ENCODE measurements at regions not wholly inside any gene's neighbourhood (a gene's known extent, or its start where the extent isn't known, plus 50 kb on each side); places are given as distances from the start of the nearest gene placed in this dataset.

GRCh38 chr15:36110659-36110993 is 468.8 kb upstream of the CDIN1 start:
- H3K27me3 ChIP-seq: no peaks in the 10 kb centered on the region
- WGBS, 4 donors: 23 to 34% (median 28%) methylated on average over 1 of the region's 1 CpG
- no peaks in the 10 kb centered on the region for H3K36me3 ChIP-seq (replicated peaks in 1 of 2)
- intact Hi-C loops (cut with DNase I): no loop called here
- H3K4me3 ChIP-seq: no peak overlapping the region
- no peaks in the 10 kb centered on the region for H3K9me3 ChIP-seq (replicated peaks in 1 of 3)
- no peaks in the 10 kb centered on the region for H3K4me1 ChIP-seq (replicated peaks in 1 of 2)
- TF ChIP-seq POLR2A (IDR thresholded peaks at IDR 0.05): no peak
- no peak for TF ChIP-seq CTCF (IDR thresholded peaks at IDR 0.05)
- no peak for DNase-seq
- H3K27ac ChIP-seq: peak overlapping the region in 1 of 5 donors; percentile 35

GRCh38 chr15:36117296-36117787 is 462.1 kb upstream of the CDIN1 start:
- Histone ChIP-seq H3K36me3 (replicated peaks in 1 of 2) (no peaks in the 10 kb centered on the region), H3K4me1 (replicated peaks in 1 of 2) (no peaks in the 10 kb centered on the region), H3K4me3 (no peak overlapping the region), H3K27ac (no peak overlapping the region), H3K27me3 (no peaks in the 10 kb centered on the region), H3K9me3 (replicated peaks in 1 of 3) (no peaks in the 10 kb centered on the region)
- no peak for DNase-seq
- WGBS, 4 donors: 73 to 82% (median 74%) methylated on average over 6 of the region's 6 CpGs
- intact Hi-C loops (cut with DNase I): no loop called here
- TF ChIP-seq POLR2A (IDR thresholded peaks at IDR 0.05): no peak
- no peak for TF ChIP-seq CTCF (IDR thresholded peaks at IDR 0.05)

GRCh38 chr15:36126194-36126593 is 453.2 kb upstream of the CDIN1 start:
- H3K27me3 ChIP-seq: no peaks in the 10 kb centered on the region
- no peak overlapping the region for H3K4me3 ChIP-seq
- DNase-seq: no peak
- no peaks in the 10 kb centered on the region for H3K9me3 ChIP-seq (replicated peaks in 1 of 3)
- H3K4me1 ChIP-seq (replicated peaks in 1 of 2): no peaks in the 10 kb centered on the region
- TF ChIP-seq CTCF (IDR thresholded peaks at IDR 0.05) (no peak), POLR2A (IDR thresholded peaks at IDR 0.05) (no peak)
- 71 to 86% (median 79%) methylated on average over 2 of the region's 2 CpGs for WGBS, 4 donors
- no peak overlapping the region for H3K27ac ChIP-seq
- intact Hi-C loops (cut with DNase I): no loop called here
- no peaks in the 10 kb centered on the region for H3K36me3 ChIP-seq (replicated peaks in 1 of 2)

GRCh38 chr15:36130641-36131310 is 448.6 kb upstream of the CDIN1 start:
- 61 to 63% (median 62%) methylated on average over 3 of the region's 3 CpGs for WGBS, 4 donors
- no peaks in the 10 kb centered on the region for H3K9me3 ChIP-seq (replicated peaks in 1 of 3)
- H3K36me3 ChIP-seq (replicated peaks in 1 of 2): no peaks in the 10 kb centered on the region
- TF ChIP-seq CTCF (IDR thresholded peaks at IDR 0.05) (no peak), POLR2A (IDR thresholded peaks at IDR 0.05) (no peak)
- intact Hi-C loops (cut with DNase I): no loop called here
- no peaks in the 10 kb centered on the region for H3K27me3 ChIP-seq
- no peaks in the 10 kb centered on the region for H3K4me1 ChIP-seq (replicated peaks in 1 of 2)
- no peak overlapping the region for H3K27ac ChIP-seq
- no peak for DNase-seq
- no peak overlapping the region for H3K4me3 ChIP-seq

All from adrenal gland (tissue), 9 donors.